HepG2 (cell line): ENCODE measurements at regions not wholly inside any gene's neighbourhood (a gene's known extent, or its start where the extent isn't known, plus 50 kb on each side); places are given as distances from the start of the nearest gene placed in this dataset.
"Not testable (repeated sequence)": the region's sequence is repeated elsewhere in the genome, so short reads cannot be mapped to it uniquely, and the experiment has no call there.

Experiments
- CTCF ChIP-seq: sonication (generic); formaldehyde crosslinking; IDR thresholded peaks from 2 replicates; pipeline ENCODE4 v1.5.0; 2020; ENCODE audit warnings: mild to moderate bottlenecking, missing genetic modification reagents, moderate library complexity
- EED ChIP-seq: sonication (generic); formaldehyde crosslinking; IDR thresholded peaks from 2 replicates; pipeline ENCODE4 v1.5.0; 2020; ENCODE audit warnings: mild to moderate bottlenecking, missing genetic modification reagents
- HNRNPUL1 ChIP-seq: fragments of 200-400 bp; formaldehyde crosslinking; IDR thresholded peaks from 2 replicates; pipeline ENCODE4 v1.6.1; 2017; ENCODE audit warnings: low read depth, mild to moderate bottlenecking, low read length, moderate library complexity
- HOXA9 ChIP-seq: sonication (generic); formaldehyde crosslinking; IDR thresholded peaks from 2 replicates; pipeline ENCODE4 v1.8.1; 2022; ENCODE audit warnings: missing genetic modification reagents, mild to moderate bottlenecking, moderate library complexity, borderline replicate concordance
- NFE2 ChIP-seq: sonication (generic); formaldehyde crosslinking; IDR thresholded peaks from 2 replicates; pipeline ENCODE4 v1.4.0; 2020; ENCODE audit warnings: missing genetic modification reagents
- NR2C2 ChIP-seq: sonication (generic); formaldehyde crosslinking; IDR thresholded peaks from 2 replicates; pipeline ENCODE4 v1.4.0; 2020; ENCODE audit warnings: missing genetic modification reagents, mild to moderate bottlenecking, moderate library complexity, borderline replicate concordance
- POLR2A ChIP-seq, 2 experiments: IDR thresholded peaks; 2 replicates each; pipeline ENCODE4 v1.6.1; 2011; ENCODE audit warnings: low read depth in 2 of 2, low read length in 2 of 2, mild to moderate bottlenecking in 1 of 2, moderate library complexity in 1 of 2; ENCODE audit not compliant: insufficient read depth in 1 of 2
- YY1 ChIP-seq: IDR thresholded peaks from 2 replicates; pipeline ENCODE4 v1.6.1; 2011; ENCODE audit warnings: low read length, low read depth, moderate library complexity, mild to moderate bottlenecking; ENCODE audit not compliant: insufficient read depth, insufficient replicate concordance
- ZNF670 ChIP-seq: sonication (generic); formaldehyde crosslinking; IDR thresholded peaks from 2 replicates; pipeline ENCODE4 v1.8.0; 2022; ENCODE audit warnings: mild to moderate bottlenecking, missing genetic modification reagents, borderline replicate concordance
- TF ChIP-seq, protein P1 (sequence below), 2 experiments: IDR thresholded peaks; 2 replicates each; pipeline ENCODE4 v1.6.1; 2011 to 2012; ENCODE audit warnings: low read length in 2 of 2, borderline replicate concordance in 1 of 2, low read depth in 1 of 2, mild to moderate bottlenecking in 1 of 2, moderate library complexity in 1 of 2
- TF ChIP-seq, protein P2 (sequence below): sonication (generic); formaldehyde crosslinking; IDR thresholded peaks from 2 replicates; pipeline ENCODE4 v1.5.0; 2020; ENCODE audit warnings: missing genetic modification reagents

DNA sequence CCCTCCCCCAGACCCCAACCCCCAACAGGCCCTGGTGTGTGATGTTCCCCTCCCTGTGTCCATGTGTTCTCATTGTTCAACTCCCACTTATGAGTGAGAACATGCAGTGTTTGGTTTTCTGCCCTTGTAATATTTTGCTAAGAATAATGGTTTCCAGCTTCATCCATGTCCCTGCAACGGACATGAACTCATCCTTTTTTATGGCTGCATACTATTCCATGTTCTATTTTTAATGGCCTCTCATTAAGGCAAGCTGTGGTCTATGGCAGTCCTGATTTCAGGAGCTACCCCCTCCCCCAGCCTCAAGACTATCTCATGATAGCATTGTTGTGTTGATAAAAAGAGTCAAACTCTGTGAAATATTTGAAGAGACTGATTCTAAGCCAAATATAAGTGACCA lies 267.4 kb downstream of the MID1IP1 start:
- TF ChIP-seq, protein P1, sequence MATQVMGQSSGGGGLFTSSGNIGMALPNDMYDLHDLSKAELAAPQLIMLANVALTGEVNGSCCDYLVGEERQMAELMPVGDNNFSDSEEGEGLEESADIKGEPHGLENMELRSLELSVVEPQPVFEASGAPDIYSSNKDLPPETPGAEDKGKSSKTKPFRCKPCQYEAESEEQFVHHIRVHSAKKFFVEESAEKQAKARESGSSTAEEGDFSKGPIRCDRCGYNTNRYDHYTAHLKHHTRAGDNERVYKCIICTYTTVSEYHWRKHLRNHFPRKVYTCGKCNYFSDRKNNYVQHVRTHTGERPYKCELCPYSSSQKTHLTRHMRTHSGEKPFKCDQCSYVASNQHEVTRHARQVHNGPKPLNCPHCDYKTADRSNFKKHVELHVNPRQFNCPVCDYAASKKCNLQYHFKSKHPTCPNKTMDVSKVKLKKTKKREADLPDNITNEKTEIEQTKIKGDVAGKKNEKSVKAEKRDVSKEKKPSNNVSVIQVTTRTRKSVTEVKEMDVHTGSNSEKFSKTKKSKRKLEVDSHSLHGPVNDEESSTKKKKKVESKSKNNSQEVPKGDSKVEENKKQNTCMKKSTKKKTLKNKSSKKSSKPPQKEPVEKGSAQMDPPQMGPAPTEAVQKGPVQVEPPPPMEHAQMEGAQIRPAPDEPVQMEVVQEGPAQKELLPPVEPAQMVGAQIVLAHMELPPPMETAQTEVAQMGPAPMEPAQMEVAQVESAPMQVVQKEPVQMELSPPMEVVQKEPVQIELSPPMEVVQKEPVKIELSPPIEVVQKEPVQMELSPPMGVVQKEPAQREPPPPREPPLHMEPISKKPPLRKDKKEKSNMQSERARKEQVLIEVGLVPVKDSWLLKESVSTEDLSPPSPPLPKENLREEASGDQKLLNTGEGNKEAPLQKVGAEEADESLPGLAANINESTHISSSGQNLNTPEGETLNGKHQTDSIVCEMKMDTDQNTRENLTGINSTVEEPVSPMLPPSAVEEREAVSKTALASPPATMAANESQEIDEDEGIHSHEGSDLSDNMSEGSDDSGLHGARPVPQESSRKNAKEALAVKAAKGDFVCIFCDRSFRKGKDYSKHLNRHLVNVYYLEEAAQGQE (IDR thresholded peaks at IDR 0.05; ENCODE audit: borderline replicate concordance in 1 of 2, low read depth in 1 of 2, low read length in 2 of 2), result not testable (repeated sequence)
- TF ChIP-seq CTCF; ZNF670; POLR2A (IDR thresholded peaks at IDR 0.05; ENCODE audit: insufficient read depth in 1 of 2, low read depth in 2 of 2, low read length in 2 of 2); NFE2 (CRISPR knock-in tag); EED; HOXA9 (CRISPR knock-in tag); NR2C2 (CRISPR knock-in tag); HNRNPUL1; YY1: not testable (repeated sequence)
- TF ChIP-seq, protein P2, sequence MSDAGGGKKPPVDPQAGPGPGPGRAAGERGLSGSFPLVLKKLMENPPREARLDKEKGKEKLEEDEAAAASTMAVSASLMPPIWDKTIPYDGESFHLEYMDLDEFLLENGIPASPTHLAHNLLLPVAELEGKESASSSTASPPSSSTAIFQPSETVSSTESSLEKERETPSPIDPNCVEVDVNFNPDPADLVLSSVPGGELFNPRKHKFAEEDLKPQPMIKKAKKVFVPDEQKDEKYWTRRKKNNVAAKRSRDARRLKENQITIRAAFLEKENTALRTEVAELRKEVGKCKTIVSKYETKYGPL (CRISPR knock-in tag), result not testable (repeated sequence)
